ENCODE measurements at regions not wholly inside any gene's neighbourhood (a gene's known extent, or its start where the extent isn't known, plus 50 kb on each side); places are given as distances from the start of the nearest gene placed in this dataset.
"Not testable (repeated sequence)": the region's sequence is repeated elsewhere in the genome, so short reads cannot be mapped to it uniquely, and the experiment has no call there.

GRCh38 chr3:160052385-160053047 lies 63.9 kb downstream of the IL12A start:
- no peaks in the 10 kb centered on the region for H3K27me3 ChIP-seq (ENCODE audit: control insufficient read depth in 4 of 4, insufficient read depth in 4 of 4, low read length in 3 of 4)
- no peak overlapping the region for H3K27ac ChIP-seq (ENCODE audit: low read depth in 1 of 2, low read length in 2 of 2)
- DNase-seq (ENCODE audit: low spot score): no peak
- 54% methylated on average over 7 of the region's 7 CpGs for whole genome bisulfite sequencing
- TF ChIP-seq SP1 (IDR thresholded peaks at IDR 0.05): peak; percentile 59
- TF ChIP-seq HNF4A (conservative IDR thresholded peaks at IDR 0.05): peak; percentile 15 to 32
- TF ChIP-seq RAD21 (IDR thresholded peaks at IDR 0.05): peak; percentile 28 to 33
- peak; percentile 93 for TF ChIP-seq YY1 (IDR thresholded peaks at IDR 0.05)
- no peak for TF ChIP-seq REST (IDR thresholded peaks at IDR 0.05)
- TF ChIP-seq RXRA (IDR thresholded peaks at IDR 0.05): peak in 1 of 2 donors; percentile 48
- H3K4me1 ChIP-seq (ENCODE audit: control insufficient read depth in 4 of 4, insufficient read depth in 4 of 4, low read length in 3 of 4): peaks cover 0 to 11% (median 8%) of the 10 kb centered on the region in 4 donors
- peak overlapping the region in 2 of 3 donors; percentile 36 to 63 for H3K4me3 ChIP-seq (ENCODE audit: low read depth in 1 of 3, low read length in 3 of 3)
- peak overlapping the region in 1 of 2 donors; percentile 38 for H3K9ac ChIP-seq (ENCODE audit: low read depth in 1 of 2, low read length in 2 of 2)
- no peaks in the 10 kb centered on the region for H3K36me3 ChIP-seq (ENCODE audit: control insufficient read depth in 4 of 4, insufficient read depth in 3 of 4, low read depth in 1 of 4, low read length in 3 of 4)
- no peaks in the 10 kb centered on the region for H3K9me3 ChIP-seq (ENCODE audit: control insufficient read depth in 4 of 4, low read length in 3 of 4)

GRCh38 chr3:160053048-160053391 lies 64.4 kb downstream of the IL12A start:
- no peaks in the 10 kb centered on the region for H3K27me3 ChIP-seq (ENCODE audit: control insufficient read depth in 4 of 4, insufficient read depth in 4 of 4, low read length in 3 of 4)
- WGBS: 45% methylated on average over 4 of the region's 4 CpGs
- TF ChIP-seq YY1 (IDR thresholded peaks at IDR 0.05) (peak; percentile 54), JUND (IDR thresholded peaks at IDR 0.05) (no peak)
- peaks cover 0 to 11% (median 8%) of the 10 kb centered on the region in 4 donors for H3K4me1 ChIP-seq (ENCODE audit: control insufficient read depth in 4 of 4, insufficient read depth in 4 of 4, low read length in 3 of 4)
- no peaks in the 10 kb centered on the region for H3K36me3 ChIP-seq (ENCODE audit: control insufficient read depth in 4 of 4, insufficient read depth in 3 of 4, low read depth in 1 of 4, low read length in 3 of 4)
- peak overlapping the region in 1 of 2 donors; percentile 38 for H3K9ac ChIP-seq (ENCODE audit: low read depth in 1 of 2, low read length in 2 of 2)
- H3K27ac ChIP-seq (ENCODE audit: low read depth in 1 of 2, low read length in 2 of 2): no peak overlapping the region
- H3K9me3 ChIP-seq (ENCODE audit: control insufficient read depth in 4 of 4, low read length in 3 of 4): no peaks in the 10 kb centered on the region
- DNase-seq (ENCODE audit: low spot score): no peak
- H3K4me3 ChIP-seq (ENCODE audit: low read depth in 1 of 3, low read length in 3 of 3): peak overlapping the region in 2 of 3 donors; percentile 36 to 63

- DNase-seq (ENCODE audit: low spot score); H3K27me3 ChIP-seq (ENCODE audit: control insufficient read depth in 4 of 4, insufficient read depth in 4 of 4, low read length in 3 of 4); H3K27ac ChIP-seq (ENCODE audit: low read depth in 1 of 2, low read length in 2 of 2); H3K36me3 ChIP-seq (ENCODE audit: control insufficient read depth in 4 of 4, insufficient read depth in 3 of 4, low read depth in 1 of 4, low read length in 3 of 4); H3K4me3 ChIP-seq (ENCODE audit: low read depth in 1 of 3, low read length in 3 of 3); H3K9me3 ChIP-seq (ENCODE audit: control insufficient read depth in 4 of 4, low read length in 3 of 4); H3K9ac ChIP-seq (ENCODE audit: low read depth in 1 of 2, low read length in 2 of 2): not testable (repeated sequence)
- 94% methylated on average over 4 of the region's 4 CpGs for WGBS
- H3K4me1 ChIP-seq (ENCODE audit: control insufficient read depth in 4 of 4, insufficient read depth in 4 of 4, low read length in 3 of 4): peaks cover 0 to 11% (median 8%) of the 10 kb centered on the region in 4 donors
Measured at GRCh38 chr3:160054862-160055261, 66.2 kb downstream of the IL12A start.

GRCh38 chr3:160055659-160056058 lies 67.0 kb downstream of the IL12A start:
- WGBS: 93% methylated on average over 3 of the region's 3 CpGs
- Histone ChIP-seq H3K27ac (ENCODE audit: low read depth in 1 of 2, low read length in 2 of 2) (no peak overlapping the region), H3K4me1 (ENCODE audit: control insufficient read depth in 4 of 4, insufficient read depth in 4 of 4, low read length in 3 of 4) (peaks cover 0 to 11% (median 8%) of the 10 kb centered on the region in 4 donors), H3K9me3 (ENCODE audit: control insufficient read depth in 4 of 4, low read length in 3 of 4) (no peaks in the 10 kb centered on the region), H3K36me3 (ENCODE audit: control insufficient read depth in 4 of 4, insufficient read depth in 3 of 4, low read depth in 1 of 4, low read length in 3 of 4) (no peaks in the 10 kb centered on the region), H3K9ac (ENCODE audit: low read depth in 1 of 2, low read length in 2 of 2) (no peak overlapping the region), H3K27me3 (ENCODE audit: control insufficient read depth in 4 of 4, insufficient read depth in 4 of 4, low read length in 3 of 4) (no peaks in the 10 kb centered on the region), H3K4me3 (ENCODE audit: low read depth in 1 of 3, low read length in 3 of 3) (no peak overlapping the region)
- no peak for DNase-seq (ENCODE audit: low spot score)
- no peak for TF ChIP-seq FOXA1 (IDR thresholded peaks at IDR 0.05)
- TF ChIP-seq HNF4A (conservative IDR thresholded peaks at IDR 0.05): no peak
- no peak for TF ChIP-seq CTCF (IDR thresholded peaks at IDR 0.05; ENCODE audit: low read depth, low read length, missing input control)
- TF ChIP-seq ATF3 (IDR thresholded peaks at IDR 0.05): no peak
- no peak for TF ChIP-seq YY1 (IDR thresholded peaks at IDR 0.05)
- TF ChIP-seq TAF1 (conservative IDR thresholded peaks at IDR 0.05): no peak
- no peak for TF ChIP-seq EGR1 (IDR thresholded peaks at IDR 0.05; ENCODE audit: low read depth in 2 of 2)
- TF ChIP-seq MAX (IDR thresholded peaks at IDR 0.05): no peak
- no peak for TF ChIP-seq RAD21 (IDR thresholded peaks at IDR 0.05)
- TF ChIP-seq FOXA2 (IDR thresholded peaks at IDR 0.05): no peak
- TF ChIP-seq RXRA (IDR thresholded peaks at IDR 0.05): no peak
- TF ChIP-seq JUND (IDR thresholded peaks at IDR 0.05): no peak
- no peak for TF ChIP-seq GABPA (IDR thresholded peaks at IDR 0.05 in 1 of 2, conservative IDR thresholded peaks at IDR 0.05 in 1 of 2)
- TF ChIP-seq HNF4G (IDR thresholded peaks at IDR 0.05): no peak

All from liver (tissue), 8 donors.